ENCODE measurements at regions not wholly inside any gene's neighbourhood (a gene's known extent, or its start where the extent isn't known, plus 50 kb on each side); places are given as distances from the start of the nearest gene placed in this dataset.

GRCh38 chr5:3343911-3344310 lies 251.7 kb upstream of the IRX1 start:
- TF ChIP-seq CTCF (IDR thresholded peaks at IDR 0.05) (no peak), EZH2 (IDR thresholded peaks at IDR 0.05; ENCODE audit: borderline replicate concordance, insufficient read depth, low read depth, low read length, poor library complexity, severe bottlenecking) (no peak)
